Activated CD4-positive, alpha-beta T cell treated with anti-CD3 and anti-CD28 coated beads, Interleukin-2, amount 50 U/mL, for 48 hours (primary cell): ENCODE measurements at regions not wholly inside any gene's neighbourhood (a gene's known extent, or its start where the extent isn't known, plus 50 kb on each side); places are given as distances from the start of the nearest gene placed in this dataset.
"Not testable (repeated sequence)": the region's sequence is repeated elsewhere in the genome, so short reads cannot be mapped to it uniquely, and the experiment has no call there.

ENCODE experiments used
- DNase-seq, 2 experiments: peaks; one replicate each; pipeline ENCODE4 v3.0.0-alpha.2; 2020

DNA sequence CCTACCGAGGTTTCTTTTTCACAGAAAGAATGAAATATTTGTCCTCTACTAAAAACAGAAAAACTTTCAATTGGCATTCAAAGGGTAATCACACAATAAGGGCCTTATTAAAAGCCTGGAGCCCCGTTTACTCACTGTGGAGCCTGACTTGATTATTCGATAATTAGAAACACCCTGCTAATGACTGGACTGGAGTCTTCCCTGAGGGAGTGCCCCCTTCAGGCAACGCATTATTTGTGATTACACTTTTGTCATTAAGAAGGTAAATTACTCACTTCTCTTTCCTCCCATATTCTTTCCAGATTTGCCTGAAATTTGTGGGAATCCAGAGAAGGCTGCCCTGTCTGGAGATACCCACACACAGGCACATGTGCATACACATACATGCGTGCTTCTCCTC, 444.2 kb upstream of the NPVF start:
- DNase-seq = no peak

DNA sequence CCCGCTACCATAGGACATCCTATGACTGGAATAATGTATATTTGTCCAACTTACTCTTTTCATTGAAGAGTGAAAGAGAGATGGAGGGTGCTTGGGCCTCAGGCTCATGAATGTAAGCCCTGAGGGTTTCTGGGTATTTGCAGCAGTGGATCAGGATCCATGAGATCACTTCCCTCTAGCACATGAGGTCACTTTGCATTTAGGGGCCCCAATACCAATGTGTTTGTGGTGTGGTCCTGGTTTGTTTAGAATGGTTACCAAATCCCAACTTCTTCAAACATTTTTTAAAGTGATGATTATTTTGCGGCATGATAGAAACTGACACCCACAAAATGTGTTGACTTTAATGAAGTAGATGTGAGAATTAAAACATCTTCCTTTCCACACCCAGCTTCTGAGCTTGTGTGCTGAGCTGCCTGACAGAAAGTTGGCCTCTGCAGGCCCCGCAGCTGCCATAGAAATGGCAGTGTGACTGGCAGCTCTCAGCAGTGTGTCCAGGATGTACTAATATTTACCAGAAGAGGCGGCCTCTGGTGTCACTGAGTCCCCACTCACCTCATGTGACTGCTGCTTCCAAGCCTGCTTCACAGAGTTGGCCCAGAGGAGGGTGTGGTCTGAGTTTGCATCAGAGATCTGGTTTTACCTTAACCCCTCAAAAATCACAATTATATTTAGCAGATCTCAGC, 447.6 kb upstream of the NPVF start:
- DNase-seq = no peak

DNA sequence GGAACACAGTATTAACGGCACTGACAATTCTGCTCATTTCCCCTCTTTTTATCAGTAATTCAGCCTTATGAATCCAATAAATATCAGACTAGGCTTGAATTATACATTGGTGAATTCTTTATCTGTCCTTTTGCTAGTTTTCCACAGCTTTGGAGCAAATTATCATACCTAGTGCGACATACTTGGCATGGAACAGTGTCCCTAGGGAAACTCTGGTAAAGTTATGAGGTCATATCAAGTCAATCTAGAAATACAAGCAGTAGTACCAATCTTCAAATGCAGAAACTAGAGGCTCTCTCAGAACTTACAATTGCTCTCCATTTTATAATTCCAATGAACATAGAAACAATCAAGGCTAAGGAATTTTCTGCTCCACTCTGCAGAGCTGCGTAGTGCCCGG, 449.3 kb upstream of the NPVF start:
- DNase-seq = no peak

GRCh38 chr7:25678215-25678614, 449.9 kb upstream of the NPVF start:
- no peak for DNase-seq

DNA sequence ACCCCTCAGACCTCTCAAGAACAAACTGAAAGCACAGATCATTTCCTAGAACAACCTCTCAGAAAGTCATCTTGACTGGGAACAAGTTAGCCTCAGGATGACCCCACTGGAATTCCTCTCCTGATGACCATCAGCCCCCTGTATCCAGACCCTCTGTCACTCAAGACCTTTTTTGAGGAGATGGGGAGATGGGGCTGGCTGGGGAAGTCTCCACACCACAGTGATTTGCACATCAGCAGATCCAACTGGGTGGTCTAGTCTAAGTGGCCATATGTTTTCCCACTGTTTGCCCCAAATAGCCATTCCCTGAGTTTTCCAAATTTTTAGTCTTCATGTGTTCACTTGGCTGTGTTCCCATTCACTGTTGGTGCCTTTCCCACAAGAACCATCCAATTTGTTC, 452.4 kb upstream of the NPVF start:
- no peak for DNase-seq

DNA sequence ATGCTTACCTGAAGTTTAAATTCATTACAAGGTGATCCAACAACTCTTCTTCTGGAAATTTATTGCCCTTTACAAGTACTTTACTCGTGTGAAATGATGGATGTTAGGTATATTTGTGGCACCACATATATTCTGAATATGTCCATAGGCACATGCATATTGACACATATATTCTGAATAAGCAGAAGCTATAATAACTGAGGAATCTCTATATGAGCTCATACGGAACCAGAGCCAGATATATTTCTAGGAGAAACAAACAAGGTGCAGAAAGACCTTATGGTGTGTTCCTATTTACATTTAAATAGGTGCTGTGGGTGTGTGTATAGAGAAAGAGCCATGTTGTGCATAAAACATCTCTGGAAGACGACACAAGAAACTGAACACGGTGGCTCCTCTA, 456.1 kb upstream of the NPVF start:
- no peak for DNase-seq

GRCh38 chr7:25686493-25686892, 458.2 kb upstream of the NPVF start:
- no peak for DNase-seq

GRCh38 chr7:25694211-25694610, 457.8 kb upstream of the NFE2L3 start:
- no peak for DNase-seq

DNA sequence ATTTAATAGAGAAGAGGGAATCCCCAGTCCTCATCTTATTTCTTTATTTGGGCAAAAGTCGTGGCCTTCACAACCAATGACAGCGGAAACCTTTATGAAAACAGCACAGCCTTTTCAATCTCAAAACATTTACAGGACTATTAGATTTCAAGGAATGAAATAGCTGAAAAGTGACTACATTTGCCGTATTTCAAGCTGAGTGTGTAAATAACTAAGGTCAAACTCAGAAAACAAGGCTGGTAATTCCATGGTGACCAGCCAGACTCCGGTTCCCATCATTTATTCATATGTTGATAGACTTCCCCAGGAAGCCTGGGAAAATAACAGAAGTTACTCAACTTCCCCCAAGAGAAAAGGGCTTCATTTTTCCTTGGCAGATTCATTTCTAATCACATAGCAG, 457.3 kb upstream of the NFE2L3 start:
- DNase-seq = no peak

DNA sequence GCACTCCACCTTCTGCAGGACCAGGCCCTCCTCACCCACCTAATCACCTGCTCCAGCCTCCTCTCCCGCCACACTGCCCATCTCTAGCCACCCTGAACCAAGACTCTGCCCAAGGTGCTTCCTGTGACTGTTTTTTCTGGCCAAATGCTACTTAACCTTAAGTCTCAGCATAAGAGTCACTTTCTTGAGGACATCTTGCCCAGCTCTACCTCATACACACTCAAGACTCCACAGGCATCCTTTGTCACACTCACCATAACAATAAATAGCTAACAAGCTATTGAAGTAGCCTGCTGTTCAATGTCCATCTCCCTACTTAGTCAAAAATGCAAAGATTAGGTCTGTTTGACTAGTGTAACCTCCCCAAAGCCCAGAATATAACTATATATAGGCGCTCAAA, 455.4 kb upstream of the NFE2L3 start:
- DNase-seq = no peak

- DNase-seq = no peak
These were observed 453.4 kb upstream of the NFE2L3 start for GRCh38 chr7:25698451-25699113.

GRCh38 chr7:25700141-25700540, 451.9 kb upstream of the NFE2L3 start:
- DNase-seq = not testable (repeated sequence)

DNA sequence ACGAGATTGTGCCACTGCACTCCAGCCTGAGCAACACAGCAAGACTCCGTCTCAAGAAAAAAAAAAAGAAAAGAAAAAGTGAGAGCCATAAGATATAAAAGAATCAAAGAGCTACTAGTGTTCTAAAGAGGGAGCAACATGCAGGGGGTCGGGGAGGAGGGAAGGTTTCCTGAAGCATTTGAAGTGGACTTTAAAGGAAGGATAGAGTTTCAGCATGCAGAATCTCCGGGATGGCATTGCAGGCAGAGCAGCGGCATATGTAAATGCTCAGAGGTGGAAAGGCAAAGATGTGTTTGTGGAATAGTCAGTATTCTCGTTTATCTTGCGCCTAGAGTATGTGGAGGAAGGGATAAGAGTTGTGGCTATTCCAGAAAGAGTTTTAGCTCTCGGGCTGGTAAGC, 447.6 kb upstream of the NFE2L3 start:
- DNase-seq = no peak

GRCh38 chr7:25706764-25707163, 445.2 kb upstream of the NFE2L3 start:
- no peak for DNase-seq

- no peak for DNase-seq
These were observed 444.0 kb upstream of the NFE2L3 start for GRCh38 chr7:25707768-25708620.

GRCh38 chr7:25710959-25711358, 441.0 kb upstream of the NFE2L3 start:
- no peak for DNase-seq

DNA sequence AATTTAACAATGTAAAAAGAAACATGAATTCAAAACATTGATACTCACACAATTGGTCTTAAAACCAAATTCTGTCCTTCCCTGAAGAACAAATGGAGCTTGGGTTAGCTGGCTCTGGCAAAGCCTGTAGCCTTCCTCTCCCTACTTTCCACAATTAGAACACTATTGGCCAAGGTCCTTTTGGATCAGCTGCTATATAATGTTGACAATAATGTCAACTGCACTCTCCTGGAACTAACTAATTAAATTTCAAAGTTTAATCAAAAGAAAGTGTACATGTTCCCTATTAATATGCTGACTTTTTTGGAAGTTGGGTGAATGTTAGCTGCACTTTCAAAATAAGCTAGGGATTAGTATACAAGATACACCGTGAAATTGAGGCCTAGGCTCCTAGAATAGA, 440.1 kb upstream of the NFE2L3 start:
- DNase-seq = no peak

- DNase-seq = no peak
These were observed 439.5 kb upstream of the NFE2L3 start for GRCh38 chr7:25712500-25712899.

GRCh38 chr7:25714013-25714412, 438.0 kb upstream of the NFE2L3 start:
- DNase-seq = no peak

DNA sequence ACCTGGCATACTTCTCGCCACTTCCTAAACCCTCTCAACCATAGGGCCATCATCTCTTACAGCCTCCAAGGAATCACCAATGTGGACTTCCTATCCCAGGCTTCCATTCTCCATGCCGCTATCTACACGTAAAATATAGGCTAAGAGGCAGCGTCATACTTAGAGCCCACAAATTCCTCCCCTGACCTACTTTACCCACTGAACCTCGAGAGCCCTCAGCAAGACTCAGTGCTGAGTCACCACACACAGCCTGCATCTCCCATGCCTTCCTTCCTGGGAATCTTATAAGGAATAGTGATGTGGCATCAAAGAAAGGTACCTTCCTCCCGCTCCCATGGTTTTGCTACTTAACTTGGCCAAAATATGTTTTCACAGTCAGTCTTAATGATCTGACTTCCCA, 435.6 kb upstream of the NFE2L3 start:
- no peak for DNase-seq

DNA sequence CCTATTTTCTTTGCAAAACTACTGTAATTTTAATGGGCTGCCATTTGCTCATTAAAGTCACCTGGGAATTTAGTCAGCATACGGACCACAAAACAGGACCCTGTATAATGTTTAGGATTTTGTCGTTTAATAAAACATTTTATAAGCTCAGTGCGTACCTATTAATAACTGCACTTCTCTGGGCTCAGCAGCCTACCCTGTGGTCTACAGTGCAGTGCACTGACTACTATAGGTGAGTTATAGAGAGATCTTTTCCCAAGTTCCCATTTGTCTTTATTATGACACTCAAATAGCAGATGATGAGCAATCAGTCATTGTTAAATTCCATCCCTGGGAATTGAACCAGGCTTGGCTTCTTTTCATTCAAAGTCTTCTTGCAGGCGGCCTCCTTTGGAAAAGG, 433.4 kb upstream of the NFE2L3 start:
- DNase-seq = no peak

DNA sequence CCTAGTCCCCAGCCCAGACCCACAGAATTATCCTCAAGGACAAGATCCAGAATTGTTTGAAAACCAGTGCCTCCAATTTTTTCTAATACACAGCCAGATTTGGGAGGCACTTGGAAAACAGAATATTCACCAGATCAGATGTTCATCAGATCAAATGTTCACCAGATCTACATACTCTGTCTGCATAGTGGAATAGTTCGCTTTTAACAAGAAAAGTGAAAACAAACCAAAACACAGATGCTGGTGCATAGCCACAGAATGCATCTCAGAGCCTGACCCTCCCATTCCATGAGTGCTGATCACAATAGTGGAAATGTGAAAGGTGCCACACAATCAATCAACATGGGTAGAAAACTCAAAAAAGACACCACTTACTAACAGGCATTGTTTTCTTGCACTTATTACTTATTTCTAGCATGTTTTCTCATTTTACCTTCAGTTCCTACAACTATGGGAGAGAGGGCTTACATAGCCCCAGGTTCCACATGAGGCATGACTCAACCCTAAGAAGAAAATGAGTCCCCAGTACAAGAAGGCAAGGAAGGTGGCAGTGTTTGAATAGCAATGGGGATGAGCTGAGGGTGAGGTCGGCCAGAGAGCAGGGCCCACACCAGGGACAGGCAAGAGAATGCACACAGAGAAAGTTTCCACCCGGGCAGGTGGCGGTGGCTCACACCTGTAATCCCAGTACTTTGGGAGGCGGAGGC, 432.7 kb upstream of the NFE2L3 start:
- DNase-seq = no peak

- no peak for DNase-seq
These were observed 431.6 kb upstream of the NFE2L3 start for GRCh38 chr7:25720427-25720826.
